Activated naive CD4-positive, alpha-beta T cell treated with Interleukin-2 at 50 U/mL for 16 hours (primary cell): ENCODE measurements at regions not wholly inside any gene's neighbourhood (a gene's known extent, or its start where the extent isn't known, plus 50 kb on each side); places are given as distances from the start of the nearest gene placed in this dataset.

Experiments used
- DNase-seq: peaks from one replicate; pipeline ENCODE4 v3.0.0-alpha.2; 2020

DNA sequence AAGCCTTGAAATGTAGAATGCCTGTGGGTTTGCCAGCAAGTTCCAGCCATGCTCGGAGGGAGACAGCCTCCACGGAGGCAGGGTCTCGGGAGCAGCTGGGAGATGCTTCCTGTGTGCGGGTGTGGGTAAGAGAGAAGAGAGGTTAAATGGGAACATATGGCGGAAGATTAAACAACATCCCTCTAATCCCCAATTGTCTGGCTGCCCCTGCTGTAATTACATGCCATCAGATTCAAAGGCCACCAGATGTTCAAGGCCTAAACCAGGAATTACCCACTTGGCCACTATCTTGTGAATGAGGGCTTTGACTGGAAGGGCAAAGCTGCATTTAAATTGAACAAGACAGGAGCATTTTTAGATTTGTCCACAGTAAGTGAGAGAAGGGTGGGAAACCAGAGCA, 81.4 kb upstream of the BACE2 start:
- DNase-seq, result no peak

DNA sequence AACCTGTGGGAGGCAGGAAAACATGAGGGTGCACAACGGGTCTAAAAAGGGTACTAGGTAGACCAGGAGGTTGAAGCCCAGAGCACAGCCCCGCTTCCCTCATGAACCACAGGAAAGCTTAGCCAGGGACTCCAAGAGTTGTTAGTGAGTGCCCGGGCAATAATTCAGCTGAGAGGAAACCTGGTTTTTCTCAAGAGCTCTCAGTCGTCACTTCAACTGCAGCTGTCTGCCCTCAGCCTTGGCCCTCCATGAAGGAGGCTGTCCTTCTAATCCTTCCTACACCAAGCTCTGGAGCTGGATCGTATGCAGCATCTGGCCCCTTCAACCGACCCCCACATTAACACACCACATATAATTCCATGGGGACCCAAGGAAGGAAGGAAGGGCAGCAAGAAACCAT, 77.0 kb upstream of the BACE2 start:
- no peak for DNase-seq

DNA sequence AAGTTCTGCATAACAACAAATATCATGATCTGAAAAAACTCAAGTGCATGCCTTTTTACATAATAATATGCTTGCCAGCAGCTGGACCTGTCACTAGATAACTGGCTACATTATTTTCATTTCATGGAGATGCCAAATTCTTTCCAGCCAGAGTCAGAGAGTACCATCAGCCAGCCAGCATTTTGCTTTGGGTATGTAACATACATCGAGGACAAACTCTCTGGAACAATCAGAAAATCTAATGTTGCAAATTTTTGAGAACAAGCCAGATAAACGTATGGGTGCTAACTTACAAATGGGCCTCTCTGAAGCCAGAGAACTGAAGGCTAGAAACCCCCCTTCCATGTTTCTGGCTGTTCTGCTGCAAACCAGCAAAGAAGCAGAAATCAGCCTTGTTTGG, 76.3 kb upstream of the BACE2 start:
- DNase-seq, result no peak

DNA sequence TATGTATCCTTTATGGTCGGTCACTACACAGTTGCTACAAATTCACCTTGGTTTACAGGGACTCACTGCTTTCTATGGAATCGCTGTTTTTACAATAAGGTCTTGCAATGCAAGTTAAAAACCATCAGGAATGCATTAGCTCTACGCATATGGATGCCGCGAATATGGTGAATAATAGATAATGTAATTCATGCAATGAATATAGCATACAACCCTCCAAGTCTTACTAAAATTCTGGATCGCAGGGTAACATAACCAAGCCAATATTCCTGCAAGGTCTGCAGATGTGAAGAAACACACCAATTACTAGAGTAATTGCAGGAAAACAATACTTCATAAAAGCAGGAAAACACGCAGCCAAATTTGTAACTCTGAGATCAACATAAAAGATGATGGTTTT, 75.6 kb upstream of the BACE2 start:
- no peak for DNase-seq

DNA sequence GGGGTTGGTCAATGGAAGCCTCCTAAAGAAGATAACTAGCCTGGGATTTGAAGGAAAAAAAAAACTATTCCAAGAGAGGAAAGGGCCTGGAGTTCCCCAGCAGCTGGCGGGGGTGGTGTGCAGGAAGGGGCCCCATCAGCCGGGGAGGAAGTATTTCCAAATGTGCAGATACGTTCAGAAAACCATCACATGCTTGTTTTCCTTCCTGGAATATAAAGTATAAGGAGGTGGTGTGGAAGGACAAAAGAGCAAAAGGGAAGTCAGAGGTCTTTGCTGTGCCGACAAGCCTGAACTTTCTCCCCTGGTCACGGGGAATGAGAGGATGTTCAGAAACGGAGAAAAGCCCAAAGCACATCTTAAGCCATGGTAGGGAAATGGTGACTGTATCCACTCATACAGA, 72.0 kb upstream of the BACE2 start:
- DNase-seq, result no peak

DNA sequence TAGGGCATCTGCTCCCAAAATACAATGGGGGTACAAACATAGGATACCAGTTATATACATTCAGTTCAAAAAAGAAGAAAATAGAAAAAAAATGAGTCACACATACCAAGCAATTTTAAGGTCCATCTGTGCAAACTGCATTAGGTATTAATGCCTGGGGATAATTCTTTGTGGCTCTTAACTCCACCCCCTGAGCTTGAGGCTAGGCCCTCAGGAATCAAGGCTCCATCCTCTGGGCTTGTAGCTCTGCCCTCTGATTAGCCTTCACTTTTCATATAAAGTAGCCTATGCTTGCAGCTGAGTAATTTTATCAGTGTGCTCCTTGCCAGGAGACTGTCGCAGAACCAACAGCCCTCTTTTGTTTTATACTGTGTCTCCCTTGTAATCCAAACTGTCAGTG, 69.9 kb upstream of the BACE2 start:
- no peak for DNase-seq

DNA sequence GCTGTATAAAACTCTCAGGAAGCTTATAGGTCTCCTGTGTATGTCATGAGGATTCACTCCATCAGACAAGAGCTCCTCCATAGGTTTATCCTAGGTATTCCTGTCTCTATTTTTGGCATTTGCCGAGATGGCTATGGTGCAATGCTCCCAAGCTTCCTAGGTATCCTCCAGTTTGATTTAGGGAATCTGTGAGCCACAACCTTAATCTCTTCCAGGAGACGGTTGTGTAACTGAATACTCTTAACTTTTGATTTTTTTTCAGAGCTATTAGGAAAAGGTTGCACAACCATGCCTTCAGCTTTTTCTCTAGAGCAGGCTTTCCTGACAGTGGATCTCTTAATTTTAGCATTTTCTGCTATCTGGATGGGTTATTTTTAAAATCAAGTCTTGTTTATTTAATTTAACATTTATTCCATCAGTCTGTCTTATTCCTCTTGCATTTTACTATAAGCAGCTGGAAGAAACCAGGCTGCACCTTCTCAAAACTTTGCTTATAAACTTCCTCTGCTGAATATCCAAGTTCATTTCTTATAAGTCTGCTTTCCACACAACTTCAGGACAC, 69.4 kb upstream of the BACE2 start:
- DNase-seq, result no peak

DNA sequence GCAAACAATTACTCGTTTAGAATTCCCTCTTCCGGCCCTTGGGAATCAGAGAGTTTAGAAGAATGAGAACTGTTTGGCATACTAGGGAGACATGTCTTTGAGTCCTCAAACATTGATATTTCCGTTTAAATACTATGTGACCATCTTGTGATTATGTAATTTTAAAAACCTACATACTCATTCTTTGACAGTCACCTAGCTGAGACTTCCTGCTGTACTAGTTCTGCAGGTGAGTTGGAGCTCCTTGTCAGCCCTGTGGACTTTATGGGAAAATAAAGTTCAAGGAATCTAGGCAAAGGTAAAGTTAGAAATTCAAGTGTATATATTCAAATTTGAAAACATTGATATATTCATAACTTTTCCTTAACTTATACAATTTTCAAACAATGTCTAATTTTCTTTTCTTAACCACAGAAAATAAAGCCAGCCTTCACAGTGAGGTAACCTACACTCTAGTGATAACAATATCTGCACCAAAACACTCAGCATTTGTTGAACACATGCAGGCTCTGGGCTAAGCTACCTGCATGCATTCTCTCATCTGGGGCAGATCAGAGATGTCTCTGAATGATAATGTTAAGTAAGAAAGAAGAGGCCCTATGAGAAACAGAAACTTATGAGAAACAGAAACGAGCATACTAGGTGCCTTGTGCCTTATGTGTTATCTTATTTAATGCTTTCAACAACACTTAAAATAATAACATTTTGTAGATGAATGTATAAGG, 67.0 kb upstream of the BACE2 start:
- no peak for DNase-seq

DNA sequence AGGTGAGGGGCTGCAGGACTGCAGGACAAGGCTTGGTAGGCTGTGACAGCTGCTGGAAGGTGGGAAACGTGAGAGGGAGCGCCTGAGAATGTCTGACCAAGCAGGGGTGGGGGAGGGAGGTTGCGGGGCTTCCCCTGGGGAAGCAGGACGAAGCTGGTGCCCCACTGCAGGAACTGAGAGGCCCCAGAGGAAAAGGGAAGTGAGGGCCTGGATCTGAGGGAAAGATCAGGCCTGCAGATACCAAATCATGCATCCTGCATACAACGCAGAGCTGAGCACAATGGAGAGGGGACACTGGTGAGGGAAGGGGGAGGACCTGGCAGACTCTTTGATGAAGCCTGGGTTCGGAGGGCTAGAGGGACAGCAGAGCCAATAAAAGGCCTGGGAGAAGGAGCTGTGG, 65.7 kb upstream of the BACE2 start:
- no peak for DNase-seq

DNA sequence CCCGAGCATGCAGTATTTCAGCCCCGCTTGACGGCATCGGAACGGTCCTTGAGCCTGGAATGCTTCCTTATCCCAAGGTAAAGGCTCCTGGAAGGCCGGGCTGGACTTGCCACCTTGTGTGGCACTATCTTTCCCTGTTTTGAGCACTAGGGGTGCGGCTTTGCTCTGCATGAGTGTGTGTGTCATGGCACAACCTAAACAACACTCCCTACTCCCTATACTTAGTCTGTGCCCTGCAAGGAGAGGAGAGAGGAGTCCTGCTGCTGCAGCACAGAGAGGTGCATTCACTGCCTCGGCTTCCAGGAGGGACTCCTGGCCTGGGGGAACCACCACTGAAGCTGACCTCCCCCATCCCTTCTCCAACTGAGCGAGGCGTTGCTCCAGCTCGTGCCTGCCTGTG, 60.4 kb upstream of the BACE2 start:
- DNase-seq, result no peak

DNA sequence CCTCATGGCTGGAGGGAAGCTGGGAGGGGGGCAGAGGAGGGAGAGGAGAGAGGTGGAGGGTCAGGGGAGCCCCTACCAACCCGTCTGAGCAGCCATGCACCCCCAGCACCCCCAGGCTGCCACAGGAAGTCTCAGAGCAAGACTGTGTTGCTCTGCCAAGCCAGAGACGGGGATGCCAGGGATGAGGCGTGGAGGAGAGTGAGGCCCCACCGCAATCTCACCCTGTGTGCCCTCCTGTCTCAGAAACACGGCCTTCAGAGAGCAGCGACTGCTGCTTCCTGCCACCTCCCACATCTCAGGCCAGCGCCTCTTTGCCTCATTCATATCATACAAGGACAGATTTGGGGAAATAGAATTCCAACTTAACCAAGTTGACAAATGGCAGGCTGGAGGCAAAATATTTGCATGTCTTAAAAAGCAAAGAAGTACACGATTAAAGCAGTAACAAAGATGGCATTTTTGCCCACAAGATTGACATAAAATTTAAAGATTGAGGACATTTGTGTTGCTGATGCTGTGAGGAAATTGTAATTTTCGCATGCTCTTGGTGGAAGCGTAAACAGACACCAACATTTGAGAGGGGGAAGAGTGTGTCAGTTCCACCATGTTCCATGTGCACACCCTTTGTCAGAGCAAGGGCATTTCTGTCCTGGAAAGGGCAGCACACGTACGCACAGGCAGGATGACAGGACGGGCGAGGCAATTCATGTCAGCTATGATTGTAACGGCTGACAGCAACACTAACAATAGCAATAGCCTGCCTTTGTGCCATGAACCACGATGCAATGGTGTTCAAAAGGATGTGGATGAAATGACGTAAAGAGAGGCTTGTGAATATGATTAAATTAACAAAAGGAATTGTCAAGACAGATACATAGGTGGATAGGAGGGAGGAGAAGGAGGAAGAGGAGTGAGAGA, 59.0 kb upstream of the BACE2 start:
- no peak for DNase-seq

DNA sequence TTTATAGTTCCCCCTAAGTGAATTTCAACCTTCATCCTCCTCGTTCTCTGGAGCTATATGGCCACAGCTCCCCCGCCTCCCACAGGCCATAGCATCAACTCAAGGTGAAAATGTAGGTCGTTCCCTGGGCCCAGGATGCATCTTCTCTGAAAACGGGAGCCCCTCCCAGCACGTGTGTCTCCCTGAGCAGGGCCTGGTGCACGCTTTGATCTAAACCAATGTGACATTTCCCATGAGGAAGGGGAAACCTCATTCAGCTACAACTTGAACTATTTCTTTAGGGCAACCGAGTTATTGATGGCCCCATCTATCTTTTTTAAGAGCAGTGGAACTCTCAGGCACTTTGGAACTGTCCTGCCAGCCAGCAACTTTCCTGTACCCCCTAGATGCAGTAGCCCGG, 57.8 kb upstream of the BACE2 start:
- no peak for DNase-seq

DNA sequence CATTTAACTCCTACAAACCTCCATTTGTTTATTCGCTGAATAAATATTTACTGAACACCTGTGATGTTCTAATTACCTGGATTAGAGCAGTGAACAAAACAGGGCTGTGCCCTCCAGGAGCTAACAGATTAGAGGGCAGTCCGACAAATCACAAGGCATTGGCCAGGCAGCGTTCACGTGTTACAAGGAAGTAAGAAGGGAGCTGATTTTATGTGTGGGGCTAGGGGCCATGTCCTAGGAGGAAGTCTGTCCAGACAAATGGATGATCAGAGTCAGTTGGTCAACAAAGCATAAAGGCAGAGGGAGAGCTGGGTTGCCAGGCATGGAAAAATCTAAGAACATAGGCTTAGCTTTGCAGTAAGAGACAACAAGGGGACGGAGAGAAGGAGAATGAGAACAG, 57.3 kb upstream of the BACE2 start:
- DNase-seq, result no peak

DNA sequence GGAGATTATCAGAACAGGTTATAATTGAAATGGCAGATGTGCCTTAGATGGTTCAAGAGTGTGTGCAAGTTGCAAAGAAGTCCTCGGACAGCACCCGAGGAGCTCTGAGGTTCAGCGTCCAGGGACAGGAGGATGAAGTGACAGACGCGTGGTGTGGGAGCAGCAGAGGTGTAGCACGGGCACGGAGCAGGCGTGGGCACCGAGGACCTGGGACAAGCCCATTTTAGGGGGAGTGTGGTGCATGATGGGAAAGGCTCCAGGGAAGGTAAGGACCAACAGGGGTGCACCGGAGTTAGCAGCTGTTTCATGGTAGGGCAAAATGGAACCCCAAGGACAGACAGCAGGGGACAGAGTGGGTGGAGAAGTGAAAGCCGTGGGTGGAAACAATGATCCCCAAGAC, 56.3 kb upstream of the BACE2 start:
- DNase-seq, result no peak

DNA sequence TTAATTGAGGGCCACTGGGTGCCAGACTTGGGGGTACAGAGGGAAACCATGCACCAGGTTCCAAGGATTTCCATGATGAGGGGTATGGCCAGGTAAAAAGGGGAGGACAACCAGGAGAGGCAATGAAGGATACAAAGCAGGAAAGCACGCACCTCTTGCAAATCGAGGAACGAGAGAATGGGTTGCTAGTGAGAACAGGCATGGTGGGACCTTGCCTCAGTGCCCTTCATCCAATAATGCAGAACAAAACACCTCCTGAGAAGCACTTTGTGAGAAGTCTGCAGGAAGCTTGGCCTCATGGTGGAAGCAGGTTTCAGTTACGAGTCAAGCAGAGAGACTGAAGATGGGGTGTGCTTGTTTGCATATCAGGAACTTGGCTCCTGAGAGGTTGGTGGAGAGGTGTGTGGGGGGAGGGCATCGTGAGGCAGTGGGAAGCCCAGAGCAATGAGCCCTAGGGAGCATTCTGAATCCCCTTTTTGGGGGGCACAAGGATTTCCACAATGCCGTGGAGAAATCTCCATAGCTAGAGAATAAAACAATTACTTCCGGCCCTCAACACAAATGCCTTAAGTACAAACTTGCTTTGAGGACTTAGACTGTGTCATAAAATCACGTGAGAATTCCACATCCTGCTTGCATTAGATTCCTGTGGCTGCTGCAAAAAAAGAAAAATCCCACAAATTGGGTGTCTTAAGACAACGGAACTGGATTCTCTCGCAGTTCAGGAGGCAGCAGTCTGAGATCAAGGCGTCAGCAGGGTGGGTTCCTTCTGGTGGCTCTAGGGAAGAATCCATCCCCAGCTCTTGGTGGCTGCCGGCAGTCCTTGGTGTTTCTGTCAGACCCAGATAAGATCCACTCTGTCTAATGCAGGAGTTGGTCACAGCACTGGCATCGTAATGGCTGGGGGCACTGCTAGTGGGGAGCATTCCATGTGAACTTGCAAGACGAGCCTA, 54.9 kb upstream of the BACE2 start:
- DNase-seq, result no peak

DNA sequence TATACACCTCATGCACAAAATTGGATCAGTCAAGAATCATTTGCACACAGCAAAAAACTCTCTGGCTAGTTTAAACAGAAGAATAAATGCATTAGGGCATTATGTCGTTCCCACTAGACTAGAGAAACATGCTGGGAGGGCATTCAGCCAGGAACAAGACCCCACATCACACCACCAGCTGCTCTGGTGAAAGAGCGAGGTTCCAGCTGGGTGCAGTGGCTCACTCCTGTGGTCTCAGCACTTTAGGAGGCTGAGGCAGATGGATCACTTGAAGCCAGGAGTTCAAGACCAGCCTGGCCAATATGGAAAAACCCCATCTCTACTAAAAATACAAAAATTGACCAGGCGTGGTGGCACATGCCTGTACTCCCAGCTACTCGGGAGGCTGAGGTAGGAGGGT, 52.1 kb upstream of the BACE2 start:
- no peak for DNase-seq
